HG03520 (cell line): ENCODE measurements at regions not wholly inside any gene's neighbourhood (a gene's known extent, or its start where the extent isn't known, plus 50 kb on each side); places are given as distances from the start of the nearest gene placed in this dataset.

Source experiments
- ATAC-seq: cut with Tn5 transposase; IDR thresholded peaks from one replicate; pipeline ENCODE4 v1.9.1; 2021; ENCODE audit warnings: mild to moderate bottlenecking, moderate library complexity; ENCODE audit not compliant: unreplicated experiment

GRCh38 chr2:19462256-19462645 is 103.8 kb upstream of the OSR1 start:
- ATAC-seq: no peak

DNA sequence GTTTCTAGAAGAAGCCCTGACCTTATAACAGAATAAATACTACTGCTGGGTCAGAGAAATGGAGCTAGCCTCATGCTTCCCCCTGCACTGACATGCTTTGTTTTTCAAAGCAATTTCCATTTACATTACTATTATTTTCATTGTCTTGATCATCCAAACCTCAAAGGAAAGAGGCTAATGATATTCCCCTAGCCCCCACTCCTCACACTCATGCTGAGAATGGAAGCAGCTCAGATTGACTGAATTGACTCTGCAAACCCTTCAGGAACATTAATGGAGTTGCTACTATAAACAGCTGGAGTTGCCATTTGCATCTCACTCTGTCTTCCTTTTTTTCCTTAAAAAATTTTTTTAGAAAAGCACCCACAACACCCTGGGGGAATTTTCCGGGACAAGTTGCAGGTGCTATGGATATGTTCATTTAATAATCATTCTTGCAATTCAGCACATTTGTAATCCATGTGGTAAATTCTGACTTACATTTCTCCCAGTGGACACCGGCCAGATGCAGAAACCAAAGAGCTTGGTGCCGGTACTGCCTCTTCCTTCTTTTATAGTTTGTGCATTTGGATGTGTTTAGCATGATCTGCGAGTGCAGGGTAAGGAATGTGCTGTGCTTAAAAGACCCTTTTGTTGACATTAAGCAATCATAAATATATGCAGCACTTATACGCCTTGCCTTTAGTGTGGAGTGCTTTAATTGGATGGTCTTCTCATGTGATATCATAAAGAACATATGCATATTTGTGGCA is 103.3 kb upstream of the OSR1 start:
- ATAC-seq: no peak

GRCh38 chr2:19460761-19461160 is 102.3 kb upstream of the OSR1 start:
- ATAC-seq: no peak

GRCh38 chr2:19458427-19459003 is 100.1 kb upstream of the OSR1 start:
- no peak for ATAC-seq

GRCh38 chr2:19457809-19458208 is 99.4 kb upstream of the OSR1 start:
- no peak for ATAC-seq

DNA sequence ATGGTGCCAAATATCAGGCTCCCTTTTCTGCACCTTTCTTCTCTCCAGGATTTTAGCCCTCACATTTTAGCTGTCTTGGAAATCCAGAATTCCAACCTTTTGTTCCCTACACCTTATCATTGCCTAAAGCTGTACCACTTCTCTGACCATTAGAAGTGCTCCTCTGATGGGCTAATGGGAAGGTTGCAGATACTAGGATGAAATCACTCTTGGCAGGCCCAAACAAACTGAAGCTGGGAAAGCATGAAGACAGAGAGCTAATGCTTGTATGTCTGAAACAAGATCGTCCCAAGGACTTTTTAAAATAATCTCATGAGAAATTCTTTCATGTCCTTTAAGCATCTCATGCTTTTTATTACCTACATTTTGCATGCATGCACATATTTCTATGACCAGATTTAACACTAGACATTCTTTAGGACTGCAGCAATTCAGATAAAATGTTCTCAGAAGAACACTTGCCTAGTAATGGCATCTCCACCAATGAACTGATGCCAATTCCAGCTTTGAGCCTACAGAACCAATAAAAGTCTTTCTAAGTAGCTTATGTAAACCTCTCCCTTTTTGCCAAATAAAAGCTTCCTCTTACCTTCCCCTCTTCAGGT is 98.4 kb upstream of the OSR1 start:
- ATAC-seq: no peak

DNA sequence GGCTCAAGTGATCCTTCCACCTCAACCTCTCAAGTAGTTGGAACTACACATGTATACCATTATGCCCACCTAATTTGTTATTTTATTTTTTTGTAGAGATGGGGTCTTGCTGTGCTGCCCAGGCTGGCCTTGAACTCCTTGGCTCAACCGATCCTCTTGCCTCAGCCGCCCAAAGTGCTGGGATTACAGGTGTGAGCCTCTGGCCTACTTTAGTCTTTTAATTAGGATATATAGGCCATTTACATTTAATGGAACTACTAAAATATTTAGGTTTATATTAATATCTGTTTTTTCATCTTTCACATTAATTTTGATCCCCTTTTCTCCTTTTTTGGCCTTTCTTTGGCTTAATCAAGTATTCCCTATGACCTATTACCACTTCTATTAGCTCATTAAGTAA is 95.7 kb upstream of the OSR1 start:
- no peak for ATAC-seq

DNA sequence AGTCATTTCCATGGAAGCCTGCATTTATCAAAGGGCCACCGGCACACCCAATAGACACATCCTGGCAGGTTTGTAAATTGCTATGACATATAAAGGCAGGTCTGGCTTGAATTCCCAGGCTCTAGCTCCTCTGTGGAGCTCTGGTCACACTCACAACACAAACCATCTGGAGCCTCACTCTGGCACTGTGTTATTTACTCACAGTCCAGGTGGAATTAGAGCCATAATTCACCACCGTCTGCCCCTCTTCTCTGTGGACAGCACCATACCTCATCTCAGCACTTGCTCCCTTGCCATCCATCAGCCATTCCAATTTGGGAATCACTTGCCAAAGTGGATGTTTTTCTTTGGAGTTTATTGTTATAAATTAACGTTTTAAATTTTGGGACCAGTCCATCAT is 84.3 kb upstream of the OSR1 start:
- no peak for ATAC-seq

GRCh38 chr2:19439081-19439480 is 80.7 kb upstream of the OSR1 start:
- no peak for ATAC-seq

GRCh38 chr2:19435815-19436214 is 77.4 kb upstream of the OSR1 start:
- no peak for ATAC-seq

DNA sequence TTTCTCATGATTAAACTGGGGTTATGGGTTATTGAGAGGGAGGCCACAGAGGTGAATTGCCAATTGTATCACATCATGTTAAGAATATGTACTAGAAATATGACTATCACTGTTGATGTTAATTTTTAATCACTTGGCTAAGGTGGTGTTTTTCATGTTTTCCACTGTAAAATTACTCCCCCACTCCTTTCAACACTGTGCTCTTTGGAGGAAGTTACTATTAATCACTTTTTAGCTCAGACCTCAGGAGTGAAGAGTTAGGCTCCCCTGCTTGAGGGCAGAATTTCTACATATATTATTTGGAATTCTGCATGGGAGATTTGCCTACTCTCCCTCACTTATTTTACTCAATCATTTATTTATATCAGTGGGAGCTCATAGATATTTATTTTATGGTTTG is 76.0 kb upstream of the OSR1 start:
- ATAC-seq: no peak

GRCh38 chr2:19426941-19427340 is 68.5 kb upstream of the OSR1 start:
- ATAC-seq: no peak

- ATAC-seq: no peak
Observed at GRCh38 chr2:19426144-19426543, 67.7 kb upstream of the OSR1 start.

- ATAC-seq: no peak
Observed at GRCh38 chr2:19425419-19425818, 67.0 kb upstream of the OSR1 start.

DNA sequence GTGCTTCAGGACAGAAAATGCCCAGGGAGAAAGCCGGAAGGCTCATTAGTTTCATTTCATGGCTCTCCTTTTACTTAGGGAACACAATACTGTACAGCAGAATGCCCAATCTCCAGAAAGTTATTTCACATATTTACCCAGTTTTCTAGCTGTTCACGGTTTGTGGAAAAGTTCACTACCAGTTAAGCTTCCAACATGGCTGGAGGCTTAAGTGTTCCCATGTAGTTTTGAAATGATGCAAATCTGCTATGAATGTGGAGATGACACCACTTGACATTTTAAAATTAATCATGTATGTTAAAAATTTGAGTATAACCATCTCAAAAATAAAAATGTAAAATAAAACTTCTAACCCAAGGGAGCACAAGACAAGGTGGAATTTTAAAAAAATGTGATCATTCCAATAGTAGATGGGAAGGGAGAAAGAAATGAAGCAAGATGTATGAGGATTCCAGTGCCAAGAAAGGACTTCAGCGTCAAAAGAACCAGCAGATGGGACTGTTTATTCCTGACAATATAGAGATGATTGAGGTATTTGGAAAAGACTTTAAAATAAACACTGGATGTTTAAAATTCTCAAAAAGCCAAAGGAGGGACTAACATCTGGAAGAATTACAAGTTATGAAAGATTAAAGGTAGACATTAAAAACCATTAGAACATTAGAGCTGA is 60.9 kb upstream of the OSR1 start:
- no peak for ATAC-seq

GRCh38 chr2:19416784-19417684 is 58.6 kb upstream of the OSR1 start:
- no peak for ATAC-seq

GRCh38 chr2:19416083-19416482 is 57.7 kb upstream of the OSR1 start:
- no peak for ATAC-seq

DNA sequence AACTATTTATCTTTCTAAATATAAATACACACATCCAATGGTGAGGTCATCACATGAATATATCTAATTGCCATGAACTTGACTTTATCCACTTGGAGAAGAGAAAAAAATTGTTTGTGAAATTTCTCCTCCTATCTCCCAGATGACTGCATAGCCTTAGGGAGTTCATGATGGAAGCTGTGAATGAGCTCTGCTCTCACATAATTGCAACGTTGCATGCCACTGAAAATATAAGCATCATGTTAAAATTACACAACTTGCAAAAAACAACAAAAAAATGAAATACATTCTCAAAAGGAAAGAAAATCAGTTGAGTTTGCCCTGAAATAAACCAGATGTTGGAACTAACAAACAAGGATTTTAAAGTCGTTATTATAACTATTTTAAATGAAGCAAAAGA is 50.6 kb upstream of the OSR1 start:
- no peak for ATAC-seq

DNA sequence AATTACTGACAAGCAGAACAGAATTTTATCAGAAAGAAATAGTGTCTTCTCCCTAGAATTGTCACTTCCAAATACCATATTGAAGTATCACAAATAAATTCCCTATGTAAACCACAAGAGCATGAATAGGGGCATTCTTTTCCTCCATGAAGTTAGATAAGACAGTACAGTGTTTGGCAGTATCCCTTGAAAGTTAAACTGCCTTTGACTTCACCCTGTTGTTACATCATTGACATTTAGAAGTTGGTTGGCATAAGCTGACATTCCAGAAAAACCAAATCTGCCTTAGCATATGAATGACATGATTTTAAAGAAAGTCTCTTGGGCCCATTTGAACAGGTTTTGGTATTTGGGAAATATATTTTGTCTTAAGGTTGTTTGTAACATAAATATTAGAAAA is 50.2 kb upstream of the OSR1 start:
- ATAC-seq: no peak
